Common myeloid progenitor, CD34-positive (primary cell): ENCODE measurements at regions not wholly inside any gene's neighbourhood (a gene's known extent, or its start where the extent isn't known, plus 50 kb on each side); places are given as distances from the start of the nearest gene placed in this dataset.
A peak's percentile ranks its signal among the peaks of the same experiment; 100 is the strongest.

ENCODE experiments used
- CTCF ChIA-PET: fragments of 350-600 bp; sonication (Branson Sonifier 250); formaldehyde crosslinking; loops from one replicate; lab custom pipeline; 2021; ENCODE audit warnings: antibody characterized with exemption; lab: Charles Lee
- POLR2A ChIA-PET: fragments of 350-600 bp; sonication (Branson Sonifier 250); formaldehyde crosslinking; loops from one replicate; lab custom pipeline; 2021; ENCODE audit warnings: antibody characterized with exemption; lab: Charles Lee
- DNase-seq, 3 donors: peaks; one replicate each; pipeline versions ENCODE4 v3.0.0 to v3.0.0-alpha.2; 2013
- H3K27ac ChIP-seq, 2 experiments: 1 replicate in 1 of 2; 2 replicates in 1 of 2; pipeline ENCODE4 v1.7.0; 2013; ENCODE audit warnings: inconsistent platforms in 2 of 2, low read length in 2 of 2, mild to moderate bottlenecking in 2 of 2, low read depth in 1 of 2, moderate library complexity in 1 of 2; ENCODE audit not compliant: severe bottlenecking in 2 of 2, insufficient read depth in 1 of 2, poor library complexity in 1 of 2
- H3K27me3 ChIP-seq, 5 experiments: replicated peaks in 2 of 5; 1 replicate in 3 of 5; 2 replicates in 2 of 5; pipeline versions ENCODE4 v1.6.1 to v1.7.0; 2013; ENCODE audit warnings: low read length in 4 of 5, mild to moderate bottlenecking in 2 of 5, moderate library complexity in 2 of 5, inconsistent platforms in 1 of 5; ENCODE audit not compliant: insufficient read depth in 5 of 5, control insufficient read depth in 4 of 5
- H3K36me3 ChIP-seq, 4 experiments: 1 replicate in 2 of 4; 2 replicates in 2 of 4; pipeline versions ENCODE4 v1.6.1 to v1.7.0; 2013; ENCODE audit warnings: low read length in 3 of 4, control low read depth in 1 of 4, mild to moderate bottlenecking in 1 of 4; ENCODE audit not compliant: control insufficient read depth in 4 of 4, insufficient read depth in 4 of 4
- H3K4me1 ChIP-seq, 4 experiments: 1 replicate in 3 of 4; 2 replicates in 1 of 4; pipeline versions ENCODE4 v1.6.1 to v1.7.1; 2013; ENCODE audit warnings: low read length in 3 of 4, mild to moderate bottlenecking in 3 of 4, control low read depth in 1 of 4, inconsistent platforms in 1 of 4, moderate library complexity in 1 of 4; ENCODE audit not compliant: control insufficient read depth in 4 of 4, insufficient read depth in 4 of 4; ENCODE audit errors: control extremely low read depth in 1 of 4
- H3K4me3 ChIP-seq, 7 experiments: 1 replicate in 4 of 7; 2 replicates in 3 of 7; pipeline versions ENCODE4 v1.5.1 to v1.7.0; 2013; ENCODE audit warnings: mild to moderate bottlenecking in 7 of 7, low read length in 6 of 7, moderate library complexity in 6 of 7, inconsistent platforms in 2 of 7, low read depth in 2 of 7, control low read depth in 1 of 7; ENCODE audit not compliant: insufficient read depth in 4 of 7, control insufficient read depth in 1 of 7; ENCODE audit errors: extremely low read depth in 1 of 7
- H3K9me3 ChIP-seq, 5 experiments: 1 replicate in 4 of 5; 2 replicates in 1 of 5; pipeline versions ENCODE4 v1.6.1 to v1.7.1; 2013; ENCODE audit warnings: low read length in 4 of 5, mild to moderate bottlenecking in 2 of 5, inconsistent platforms in 1 of 5, low read depth in 1 of 5, moderate library complexity in 1 of 5; ENCODE audit not compliant: control insufficient read depth in 4 of 5, insufficient read depth in 2 of 5; ENCODE audit errors: control extremely low read depth in 1 of 5
- WGBS: methylation state at CpG from one replicate; pipeline ENCODE4 v1.1.5; 2013; ENCODE audit not compliant: insufficient coverage; 5-methylcytosine and 5-hydroxymethylcytosine counted together

DNA sequence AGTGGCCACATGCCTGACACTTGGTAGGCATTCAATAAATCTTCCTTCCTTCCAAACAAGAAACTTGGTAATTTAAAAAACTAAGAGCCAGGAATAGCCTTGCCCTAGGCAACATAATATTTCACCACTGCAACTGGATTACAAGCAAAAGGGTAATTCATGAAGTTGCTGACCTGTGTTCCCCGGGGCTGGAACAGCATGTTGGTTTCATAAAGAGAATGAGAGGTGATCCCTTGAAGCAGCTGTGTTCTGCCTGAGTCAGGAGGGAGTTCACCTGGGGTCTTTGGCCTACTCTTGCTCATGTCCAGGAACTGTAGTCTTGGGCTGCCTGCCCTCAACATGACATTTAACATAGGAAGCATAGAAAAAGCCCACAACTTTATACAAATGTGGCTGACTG is 329.0 kb upstream of the DAB1 start:
- Histone ChIP-seq H3K9me3 (peaks cover 0 to 2% (median 0%) of the 10 kb centered on the region in 5 experiments), H3K4me1 (no peaks in the 10 kb centered on the region), H3K36me3 (no peaks in the 10 kb centered on the region), H3K4me3 (no peak overlapping the region), H3K27me3 (no peaks in the 10 kb centered on the region), H3K27ac (no peak overlapping the region)
- no peak for DNase-seq
- CTCF ChIA-PET: no interaction called here
- WGBS: no CpG with 5 or more reads among the region's 1 CpG
- POLR2A ChIA-PET: no interaction called here

DNA sequence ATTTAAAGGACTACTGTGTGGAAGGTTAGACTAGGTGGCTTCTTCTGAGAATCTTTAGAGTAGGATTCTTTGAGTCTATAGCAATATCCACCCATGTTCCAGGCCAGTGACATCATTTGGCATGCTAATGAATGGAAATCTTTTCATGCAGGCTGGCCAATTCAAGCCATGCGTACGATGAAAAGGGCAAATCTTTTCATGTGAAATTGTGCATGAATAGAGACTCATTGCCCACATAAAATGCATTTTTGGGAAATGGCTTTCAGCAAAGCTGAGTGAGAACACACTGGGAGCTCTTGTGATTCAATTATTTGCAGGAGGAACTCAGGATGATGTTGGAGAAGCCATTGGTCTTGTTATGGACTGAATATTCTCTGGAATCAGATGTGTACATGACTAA is 324.9 kb upstream of the DAB1 start:
- ChIA-PET CTCF (no interaction called here), POLR2A (no interaction called here)
- Histone ChIP-seq H3K27ac (no peak overlapping the region), H3K4me3 (no peak overlapping the region), H3K27me3 (no peaks in the 10 kb centered on the region), H3K4me1 (no peaks in the 10 kb centered on the region), H3K9me3 (peaks cover 0 to 2% (median 0%) of the 10 kb centered on the region in 5 experiments), H3K36me3 (no peaks in the 10 kb centered on the region)
- WGBS: 100% methylated on average over 2 of the region's 2 CpGs
- no peak for DNase-seq

- H3K4me3 ChIP-seq: no peak overlapping the region
- no peaks in the 10 kb centered on the region for H3K36me3 ChIP-seq
- no peak for DNase-seq
- CTCF ChIA-PET: no interaction called here
- H3K27me3 ChIP-seq: no peaks in the 10 kb centered on the region
- H3K9me3 ChIP-seq: peaks cover 0 to 2% (median 0%) of the 10 kb centered on the region in 5 experiments
- WGBS: no CpG with 5 or more reads among the region's 1 CpG
- POLR2A ChIA-PET: interaction anchor here (0.6 kb wide), 1 partner anchor 17 kb away, joined by 4 read pairs; no protein-coding TSS in a partner anchor
- no peak overlapping the region for H3K27ac ChIP-seq
- H3K4me1 ChIP-seq: no peaks in the 10 kb centered on the region
Observed at GRCh38 chr1:57747818-57748217, 324.0 kb upstream of the DAB1 start.

- ChIA-PET CTCF (no interaction called here), POLR2A (no interaction called here)
- H3K36me3 ChIP-seq: no peaks in the 10 kb centered on the region
- WGBS: 100% methylated on average over 3 of the region's 4 CpGs
- no peak overlapping the region for H3K4me3 ChIP-seq
- peaks cover 0 to 2% (median 0%) of the 10 kb centered on the region in 5 experiments for H3K27me3 ChIP-seq
- DNase-seq: no peak
- H3K9me3 ChIP-seq: no peaks in the 10 kb centered on the region
- no peak overlapping the region for H3K27ac ChIP-seq
- H3K4me1 ChIP-seq: peaks cover 0 to 6% (median under 1%) of the 10 kb centered on the region in 4 experiments
Observed at GRCh38 chr1:57741521-57741920, 317.7 kb upstream of the DAB1 start.

GRCh38 chr1:57736940-57737339 is 313.1 kb upstream of the DAB1 start:
- POLR2A ChIA-PET: no interaction called here

GRCh38 chr1:57729181-57729580 is 305.3 kb upstream of the DAB1 start:
- Histone ChIP-seq H3K27ac (no peak overlapping the region), H3K4me1 (no peaks in the 10 kb centered on the region), H3K27me3 (no peaks in the 10 kb centered on the region), H3K36me3 (no peaks in the 10 kb centered on the region), H3K9me3 (no peaks in the 10 kb centered on the region), H3K4me3 (no peak overlapping the region)
- no peak for DNase-seq
- POLR2A ChIA-PET: no interaction called here
- WGBS: 100% methylated on average over 3 of the region's 7 CpGs
- CTCF ChIA-PET: no interaction called here

More at GRCh38 chr1:57736940-57737339, 313.1 kb upstream of the DAB1 start:
- WGBS: 60% methylated on average over 5 of the region's 6 CpGs
- H3K36me3 ChIP-seq: no peaks in the 10 kb centered on the region
- H3K4me3 ChIP-seq: no peak overlapping the region
- no peaks in the 10 kb centered on the region for H3K9me3 ChIP-seq
- no peak overlapping the region for H3K27ac ChIP-seq
- peak in 2 of 3 donors; percentile 7 to 19 for DNase-seq
- H3K27me3 ChIP-seq: peaks cover 0 to 2% (median 0%) of the 10 kb centered on the region in 5 experiments
- peaks cover 0 to 6% (median under 1%) of the 10 kb centered on the region in 4 experiments for H3K4me1 ChIP-seq
- CTCF ChIA-PET: no interaction called here

DNA sequence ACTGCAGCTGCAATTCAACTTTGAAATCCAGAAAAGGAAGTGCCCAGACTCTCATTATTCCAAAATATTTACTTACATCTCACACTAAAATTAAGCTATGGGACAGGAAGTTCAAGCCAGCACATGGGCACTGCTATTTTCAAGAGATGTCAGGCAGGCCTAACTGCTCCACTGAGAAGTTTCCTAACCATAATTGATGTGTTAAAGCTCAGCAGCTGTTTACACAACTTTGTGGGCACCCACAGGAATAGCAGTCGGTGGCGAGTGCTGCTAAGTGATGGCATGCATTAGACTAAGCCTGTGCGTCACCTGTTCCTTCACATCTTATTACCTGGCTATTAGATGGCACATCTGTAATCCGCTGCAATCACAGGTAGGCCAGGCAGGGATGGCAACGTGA is 303.3 kb upstream of the DAB1 start:
- Histone ChIP-seq H3K4me1 (no peaks in the 10 kb centered on the region), H3K36me3 (no peaks in the 10 kb centered on the region), H3K4me3 (no peak overlapping the region), H3K27ac (no peak overlapping the region), H3K9me3 (no peaks in the 10 kb centered on the region), H3K27me3 (no peaks in the 10 kb centered on the region)
- ChIA-PET POLR2A (no interaction called here), CTCF (no interaction called here)
- DNase-seq: peak in 2 of 3 donors; percentile 15 to 51
- WGBS: 50% methylated on average over 4 of the region's 5 CpGs
